SK-N-SH treated with all-trans-retinoic acid at 6 μM for 48 hours (cell line): ENCODE measurements at regions not wholly inside any gene's neighbourhood (a gene's known extent, or its start where the extent isn't known, plus 50 kb on each side); places are given as distances from the start of the nearest gene placed in this dataset.

ENCODE experiments used
- ATAC-seq: fragments of 200-7000 bp; cut with Tn5 transposase; 3 replicates; pipeline ENCODE4 v1.9.1; 2020; ENCODE audit warnings: mild to moderate bottlenecking, moderate library complexity
- ARNTL ChIP-seq: fragments of 450-650 bp; formaldehyde crosslinking; IDR thresholded peaks from 2 replicates; pipeline ENCODE4 v1.5.0; 2020; ENCODE audit warnings: low read depth, mild to moderate bottlenecking, moderate library complexity, borderline replicate concordance
- BACH2 ChIP-seq: fragments of 250-450 bp; sonication (Bioruptor Pico); IDR thresholded peaks from 2 replicates; pipeline ENCODE4 v1.9.0; 2021; ENCODE audit warnings: mild to moderate bottlenecking, borderline replicate concordance
- CREB5 ChIP-seq: fragments of 250-450 bp; sonication (Bioruptor Pico); IDR thresholded peaks from 2 replicates; pipeline ENCODE4 v1.5.1; 2020; ENCODE audit warnings: low read depth, mild to moderate bottlenecking, moderate library complexity
- CSRNP3 ChIP-seq: fragments of 250-450 bp; sonication (Bioruptor Pico); IDR thresholded peaks from 2 replicates; pipeline ENCODE4 v1.5.1; 2021; ENCODE audit warnings: mild to moderate bottlenecking, moderate library complexity
- ESRRG ChIP-seq: fragments of 250-450 bp; sonication (Bioruptor Pico); IDR thresholded peaks from 2 replicates; pipeline ENCODE4 v1.6.1; 2021; ENCODE audit warnings: mild to moderate bottlenecking
- GLIS3 ChIP-seq: fragments of 250-450 bp; sonication (Bioruptor Pico); IDR thresholded peaks from 2 replicates; pipeline ENCODE4 v1.5.0; 2020; ENCODE audit warnings: mild to moderate bottlenecking, moderate library complexity
- ISL1 ChIP-seq: fragments of 250-450 bp; sonication (Bioruptor Pico); IDR thresholded peaks from 2 replicates; pipeline ENCODE4 v2.1.2; 2022; ENCODE audit warnings: mild to moderate bottlenecking, moderate library complexity
- OSR1 ChIP-seq: fragments of 250-450 bp; sonication (Bioruptor Pico); IDR thresholded peaks from 2 replicates; pipeline ENCODE4 v1.8.0; 2022; ENCODE audit warnings: moderate library complexity, mild to moderate bottlenecking, inconsistent platforms
- PATZ1 ChIP-seq: fragments of 250-450 bp; sonication (Bioruptor Pico); IDR thresholded peaks from 2 replicates; pipeline ENCODE4 v1.8.0; 2020; ENCODE audit warnings: mild to moderate bottlenecking, moderate library complexity, borderline replicate concordance
- POU6F1 ChIP-seq: fragments of 250-450 bp; sonication (Bioruptor Pico); IDR thresholded peaks from 2 replicates; pipeline ENCODE4 v1.8.0; 2021; ENCODE audit warnings: low read depth, mild to moderate bottlenecking, moderate library complexity, borderline replicate concordance
- PPARA ChIP-seq: fragments of 250-450 bp; sonication (Bioruptor Pico); IDR thresholded peaks from 2 replicates; pipeline ENCODE4 v1.5.0; 2020; ENCODE audit warnings: mild to moderate bottlenecking, borderline replicate concordance
- RARB ChIP-seq: fragments of 250-450 bp; sonication (Bioruptor Pico); IDR thresholded peaks from 2 replicates; pipeline ENCODE4 v1.8.0; 2021; ENCODE audit warnings: mild to moderate bottlenecking, moderate library complexity
- SNAI2 ChIP-seq: fragments of 250-450 bp; sonication (Bioruptor Pico); IDR thresholded peaks from 2 replicates; pipeline ENCODE4 v1.5.0; 2020; ENCODE audit warnings: mild to moderate bottlenecking, moderate library complexity
- TCF4 ChIP-seq: fragments of 250-450 bp; sonication (Bioruptor Pico); IDR thresholded peaks from 2 replicates; pipeline ENCODE4 v1.8.0; 2021; ENCODE audit warnings: mild to moderate bottlenecking, moderate library complexity, borderline replicate concordance
- TSHZ2 ChIP-seq: fragments of 250-450 bp; sonication (Bioruptor Pico); IDR thresholded peaks from 2 replicates; pipeline ENCODE4 v1.5.0; 2020; ENCODE audit warnings: mild to moderate bottlenecking, moderate library complexity
- ZC3H10 ChIP-seq: fragments of 250-450 bp; sonication (Bioruptor Pico); IDR thresholded peaks from 2 replicates; pipeline ENCODE4 v1.5.1; 2021; ENCODE audit warnings: mild to moderate bottlenecking, moderate library complexity
- ZFP3 ChIP-seq: fragments of 250-450 bp; sonication (Bioruptor Pico); IDR thresholded peaks from 2 replicates; pipeline ENCODE4 v1.5.0; 2020; ENCODE audit warnings: mild to moderate bottlenecking, moderate library complexity
- ZFP30 ChIP-seq: fragments of 450-650 bp; formaldehyde crosslinking; IDR thresholded peaks from 2 replicates; pipeline ENCODE4 v1.5.0; 2022; ENCODE audit warnings: mild to moderate bottlenecking, moderate library complexity
- ZNF565 ChIP-seq: fragments of 450-650 bp; formaldehyde crosslinking; conservative IDR thresholded peaks from 2 replicates; pipeline ENCODE4 v1.5.0; 2020; ENCODE audit warnings: low read depth, mild to moderate bottlenecking, moderate library complexity
- ZNF70 ChIP-seq: fragments of 450-650 bp; formaldehyde crosslinking; IDR thresholded peaks from 2 replicates; pipeline ENCODE4 v1.5.0; 2020; ENCODE audit warnings: mild to moderate bottlenecking, moderate library complexity
- ZNF8 ChIP-seq: fragments of 450-650 bp; formaldehyde crosslinking; IDR thresholded peaks from 2 replicates; pipeline ENCODE4 v1.5.0; 2020; ENCODE audit warnings: mild to moderate bottlenecking, moderate library complexity

- no peak for TF ChIP-seq GLIS3 (CRISPR knock-in tag)
- TF ChIP-seq RARB (CRISPR knock-in tag), result no peak
- TF ChIP-seq ESRRG (CRISPR knock-in tag), result no peak
- no peak for TF ChIP-seq ZFP3 (CRISPR knock-in tag)
- no peak for TF ChIP-seq CSRNP3 (CRISPR knock-in tag)
- no peak for TF ChIP-seq ZNF70 (CRISPR knock-in tag)
- TF ChIP-seq ZNF565 (CRISPR knock-in tag), result no peak
- no peak for TF ChIP-seq OSR1 (CRISPR knock-in tag)
- no peak for TF ChIP-seq TSHZ2
- TF ChIP-seq ARNTL (CRISPR knock-in tag), result no peak
- TF ChIP-seq CREB5 (CRISPR knock-in tag), result no peak
- TF ChIP-seq PATZ1, result no peak
- TF ChIP-seq TCF4 (CRISPR knock-in tag), result no peak
- TF ChIP-seq ZFP30 (CRISPR knock-in tag), result no peak
- TF ChIP-seq ZNF8, result no peak
- TF ChIP-seq POU6F1, result no peak
- no peak for TF ChIP-seq PPARA (CRISPR knock-in tag)
- TF ChIP-seq, all 23 proteins: peak for 0
- no peak for ATAC-seq
Measured at GRCh38 chr3:168405288-168405687, 309.6 kb upstream of the GOLIM4 start.

GRCh38 chr3:168398371-168399025, 302.8 kb upstream of the GOLIM4 start:
- no peak for ATAC-seq
- TF ChIP-seq ISL1 (peak; percentile 51; the same call in 1 of the 2 replicates), TSHZ2 (no peak)

- no peak for TF ChIP-seq ZC3H10 (CRISPR knock-in tag)
- TF ChIP-seq SNAI2 (CRISPR knock-in tag), result no peak
- TF ChIP-seq BACH2 (CRISPR knock-in tag), result no peak
- TF ChIP-seq ZFP30 (CRISPR knock-in tag), result no peak
- TF ChIP-seq TCF4 (CRISPR knock-in tag), result no peak
- TF ChIP-seq RARB (CRISPR knock-in tag), result no peak
- no peak for TF ChIP-seq PPARA (CRISPR knock-in tag)
- ATAC-seq, result no peak
Measured at GRCh38 chr3:168396861-168397260, 301.1 kb upstream of the GOLIM4 start.
